ENCODE measurements at regions not wholly inside any gene's neighbourhood (a gene's known extent, or its start where the extent isn't known, plus 50 kb on each side); places are given as distances from the start of the nearest gene placed in this dataset.

GRCh38 chr10:61846370-61847031 is 55.0 kb upstream of the ARID5B start:
- H3F3A ChIP-seq (ENCODE audit: low read depth): no peaks in the 10 kb centered on the region
- no peaks in the 10 kb centered on the region for H3K79me2 ChIP-seq (ENCODE audit: insufficient read depth, low read length)
- no peak overlapping the region for H3K9ac ChIP-seq (ENCODE audit: low read depth, low read length, poor library complexity, severe bottlenecking)
- H3K9me2 ChIP-seq (replicated peaks; ENCODE audit: low read depth, low read length): no peaks in the 10 kb centered on the region
- H3K4me3 ChIP-seq (ENCODE audit: low read length, poor library complexity, severe bottlenecking): no peak overlapping the region
- TF ChIP-seq CTCF (conservative IDR thresholded peaks at IDR 0.05; ENCODE audit: low read length) (no peak), EZH2phosphoT487 (IDR thresholded peaks at IDR 0.05; ENCODE audit: borderline replicate concordance) (no peak)
- H3K9me3 ChIP-seq (ENCODE audit: insufficient read depth, low read depth, low read length): no peaks in the 10 kb centered on the region
- no peak overlapping the region for H2AFZ ChIP-seq (ENCODE audit: low read length)
- no peaks in the 10 kb centered on the region for H4K20me1 ChIP-seq (ENCODE audit: insufficient read depth, low read length, poor library complexity, severe bottlenecking)
- H3K36me3 ChIP-seq (ENCODE audit: insufficient read depth, low read length): no peaks in the 10 kb centered on the region
- H3K27me3 ChIP-seq (ENCODE audit: insufficient read depth, low read length, poor library complexity, severe bottlenecking): no peaks in the 10 kb centered on the region
- peaks cover 51% of the 10 kb centered on the region for H3K4me1 ChIP-seq (ENCODE audit: insufficient read depth, low read length, poor library complexity, severe bottlenecking)
- peak overlapping the region; percentile 19 for H3K4me2 ChIP-seq (ENCODE audit: low read depth, low read length, poor library complexity, severe bottlenecking)

- Histone ChIP-seq H3K36me3 (ENCODE audit: insufficient read depth, low read length) (no peaks in the 10 kb centered on the region), H2AFZ (ENCODE audit: low read length) (no peak overlapping the region), H4K20me1 (ENCODE audit: insufficient read depth, low read length, poor library complexity, severe bottlenecking) (no peaks in the 10 kb centered on the region), H3K4me2 (ENCODE audit: low read depth, low read length, poor library complexity, severe bottlenecking) (peak overlapping the region; percentile 19), H3K27me3 (ENCODE audit: insufficient read depth, low read length, poor library complexity, severe bottlenecking) (no peaks in the 10 kb centered on the region), H3F3A (ENCODE audit: low read depth) (no peaks in the 10 kb centered on the region), H3K9me3 (ENCODE audit: insufficient read depth, low read depth, low read length) (no peaks in the 10 kb centered on the region), H3K4me3 (ENCODE audit: low read length, poor library complexity, severe bottlenecking) (no peak overlapping the region), H3K9me2 (replicated peaks; ENCODE audit: low read depth, low read length) (no peaks in the 10 kb centered on the region), H3K79me2 (ENCODE audit: insufficient read depth, low read length) (no peaks in the 10 kb centered on the region), H3K9ac (ENCODE audit: low read depth, low read length, poor library complexity, severe bottlenecking) (no peak overlapping the region), H3K4me1 (ENCODE audit: insufficient read depth, low read length, poor library complexity, severe bottlenecking) (peaks cover 50% of the 10 kb centered on the region)
- TF ChIP-seq CTCF (conservative IDR thresholded peaks at IDR 0.05; ENCODE audit: low read length) (no peak), EZH2phosphoT487 (IDR thresholded peaks at IDR 0.05; ENCODE audit: borderline replicate concordance) (no peak)
Observed at GRCh38 chr10:61847087-61847486, 54.4 kb upstream of the ARID5B start.

- no peak overlapping the region for H3K4me2 ChIP-seq (ENCODE audit: low read depth, low read length, poor library complexity, severe bottlenecking)
- no peaks in the 10 kb centered on the region for H3K27me3 ChIP-seq (ENCODE audit: insufficient read depth, low read length, poor library complexity, severe bottlenecking)
- no peak overlapping the region for H3K9ac ChIP-seq (ENCODE audit: low read depth, low read length, poor library complexity, severe bottlenecking)
- H3K79me2 ChIP-seq (ENCODE audit: insufficient read depth, low read length): no peaks in the 10 kb centered on the region
- H4K20me1 ChIP-seq (ENCODE audit: insufficient read depth, low read length, poor library complexity, severe bottlenecking): no peaks in the 10 kb centered on the region
- no peaks in the 10 kb centered on the region for H3K9me2 ChIP-seq (replicated peaks; ENCODE audit: low read depth, low read length)
- no peak overlapping the region for H2AFZ ChIP-seq (ENCODE audit: low read length)
- H3K9me3 ChIP-seq (ENCODE audit: insufficient read depth, low read depth, low read length): no peaks in the 10 kb centered on the region
- no peaks in the 10 kb centered on the region for H3F3A ChIP-seq (ENCODE audit: low read depth)
- H3K36me3 ChIP-seq (ENCODE audit: insufficient read depth, low read length): no peaks in the 10 kb centered on the region
- H3K4me1 ChIP-seq (ENCODE audit: insufficient read depth, low read length, poor library complexity, severe bottlenecking): peaks cover 55% of the 10 kb centered on the region
- no peak overlapping the region for H3K4me3 ChIP-seq (ENCODE audit: low read length, poor library complexity, severe bottlenecking)
- no peak for TF ChIP-seq EZH2phosphoT487 (IDR thresholded peaks at IDR 0.05; ENCODE audit: borderline replicate concordance)
- no peak for TF ChIP-seq CTCF (conservative IDR thresholded peaks at IDR 0.05; ENCODE audit: low read length)
Observed at GRCh38 chr10:61847640-61848039, 53.9 kb upstream of the ARID5B start.
